ENCODE measurements at regions not wholly inside any gene's neighbourhood (a gene's known extent, or its start where the extent isn't known, plus 50 kb on each side); places are given as distances from the start of the nearest gene placed in this dataset.

DNA sequence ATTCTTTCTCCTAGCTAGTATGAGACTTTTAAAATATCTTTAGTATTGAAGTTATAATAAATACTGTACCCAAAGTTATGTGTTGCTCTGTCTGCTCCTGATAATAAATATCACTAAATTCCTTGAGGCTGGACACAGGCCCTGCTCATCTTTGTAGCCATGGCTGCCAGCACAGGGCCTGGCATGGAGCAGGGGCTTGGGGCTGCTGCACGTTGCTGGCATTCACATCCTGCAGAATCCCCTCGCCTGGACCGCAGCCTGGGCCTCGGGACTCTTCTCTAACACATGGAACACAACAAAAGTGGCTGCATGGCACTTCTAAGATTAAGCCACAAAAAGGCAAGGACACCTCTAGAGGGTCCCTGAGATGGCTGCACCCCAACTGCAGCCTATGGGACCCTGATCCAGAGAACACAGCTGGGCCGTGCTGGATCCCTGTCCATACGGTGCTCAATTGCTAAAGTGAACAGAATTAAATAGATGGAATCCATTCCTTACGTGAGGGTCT, 477.5 kb upstream of the MYT1L start:
- H3K36me3 Mint-ChIP-seq, result no peaks in the 10 kb centered on the region
- H3K27ac Mint-ChIP-seq, result no peak overlapping the region

DNA sequence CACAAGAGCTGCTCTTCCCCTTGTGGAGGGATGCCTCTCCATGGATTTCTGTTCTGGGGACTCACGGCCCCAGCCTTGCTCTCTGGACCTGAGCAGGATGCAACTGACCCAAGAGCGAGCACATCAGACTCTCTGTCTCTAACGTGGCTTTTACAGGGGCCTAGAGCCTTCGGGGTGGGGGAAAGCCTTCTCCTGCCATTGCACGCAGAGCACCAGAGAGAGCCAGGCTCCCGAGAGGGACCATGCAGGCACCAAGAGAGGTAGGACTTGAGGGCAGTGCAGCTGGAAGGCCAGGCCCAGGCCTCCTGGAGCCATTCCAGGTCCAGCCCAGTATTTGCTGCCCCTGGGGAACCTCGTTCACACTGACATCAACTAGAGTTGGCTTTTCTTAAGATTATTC, 475.6 kb upstream of the MYT1L start:
- Mint-ChIP-seq H3K27me3 (ENCODE audit: low read depth) (peaks cover 4% of the 10 kb centered on the region), H3K4me1 (no peaks in the 10 kb centered on the region), H3K27ac (no peak overlapping the region), H3K9me3 (peaks cover 38% of the 10 kb centered on the region), H3K36me3 (no peaks in the 10 kb centered on the region), H3K4me3 (no peak overlapping the region)
- no peak for DNase-seq (ENCODE audit: low spot score in 2 of 2, unreplicated experiment in 2 of 2)
- TF ChIP-seq, protein P1, sequence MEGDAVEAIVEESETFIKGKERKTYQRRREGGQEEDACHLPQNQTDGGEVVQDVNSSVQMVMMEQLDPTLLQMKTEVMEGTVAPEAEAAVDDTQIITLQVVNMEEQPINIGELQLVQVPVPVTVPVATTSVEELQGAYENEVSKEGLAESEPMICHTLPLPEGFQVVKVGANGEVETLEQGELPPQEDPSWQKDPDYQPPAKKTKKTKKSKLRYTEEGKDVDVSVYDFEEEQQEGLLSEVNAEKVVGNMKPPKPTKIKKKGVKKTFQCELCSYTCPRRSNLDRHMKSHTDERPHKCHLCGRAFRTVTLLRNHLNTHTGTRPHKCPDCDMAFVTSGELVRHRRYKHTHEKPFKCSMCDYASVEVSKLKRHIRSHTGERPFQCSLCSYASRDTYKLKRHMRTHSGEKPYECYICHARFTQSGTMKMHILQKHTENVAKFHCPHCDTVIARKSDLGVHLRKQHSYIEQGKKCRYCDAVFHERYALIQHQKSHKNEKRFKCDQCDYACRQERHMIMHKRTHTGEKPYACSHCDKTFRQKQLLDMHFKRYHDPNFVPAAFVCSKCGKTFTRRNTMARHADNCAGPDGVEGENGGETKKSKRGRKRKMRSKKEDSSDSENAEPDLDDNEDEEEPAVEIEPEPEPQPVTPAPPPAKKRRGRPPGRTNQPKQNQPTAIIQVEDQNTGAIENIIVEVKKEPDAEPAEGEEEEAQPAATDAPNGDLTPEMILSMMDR (IDR thresholded peaks at IDR 0.05; ENCODE audit: unreplicated experiment), result no peak

More for the DNA sequence above, 477.5 kb upstream of the MYT1L start:
- H3K9me3 Mint-ChIP-seq, result peaks cover 34% of the 10 kb centered on the region
- H3K4me3 Mint-ChIP-seq, result no peak overlapping the region
- no peak for DNase-seq (ENCODE audit: low spot score in 2 of 2, unreplicated experiment in 2 of 2)
- no peaks in the 10 kb centered on the region for H3K4me1 Mint-ChIP-seq
- TF ChIP-seq, protein P1 (IDR thresholded peaks at IDR 0.05; ENCODE audit: unreplicated experiment), result no peak
- H3K27me3 Mint-ChIP-seq (ENCODE audit: low read depth), result peaks cover 4% of the 10 kb centered on the region

DNA sequence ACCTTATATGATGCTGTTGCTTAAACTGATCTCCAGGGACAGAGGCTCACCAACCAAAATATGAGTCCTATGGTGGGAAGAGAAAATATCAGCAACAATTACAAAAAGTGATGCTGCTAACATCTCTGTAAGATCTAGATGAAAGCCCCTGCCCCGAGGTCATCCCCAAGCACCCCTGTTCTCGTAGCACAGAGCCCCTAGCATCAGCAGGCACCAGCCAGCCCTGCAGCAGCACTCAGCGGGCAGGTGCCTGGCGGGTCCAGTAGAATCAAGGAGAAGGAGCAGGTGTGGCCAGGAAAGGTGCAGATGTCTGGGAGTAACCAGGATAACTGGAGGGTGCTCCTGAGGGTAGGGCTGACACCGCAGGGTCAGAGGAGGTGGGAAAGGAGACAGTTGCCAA, 474.2 kb upstream of the MYT1L start:
- no peak overlapping the region for H3K4me3 Mint-ChIP-seq
- H3K4me1 Mint-ChIP-seq, result no peaks in the 10 kb centered on the region
- DNase-seq (ENCODE audit: low spot score in 2 of 2, unreplicated experiment in 2 of 2), result no peak
- peaks cover 40% of the 10 kb centered on the region for H3K9me3 Mint-ChIP-seq
- TF ChIP-seq, protein P1 (IDR thresholded peaks at IDR 0.05; ENCODE audit: unreplicated experiment), result no peak
- H3K27me3 Mint-ChIP-seq (ENCODE audit: low read depth), result peaks cover 4% of the 10 kb centered on the region
- no peak overlapping the region for H3K27ac Mint-ChIP-seq
- no peaks in the 10 kb centered on the region for H3K36me3 Mint-ChIP-seq

DNA sequence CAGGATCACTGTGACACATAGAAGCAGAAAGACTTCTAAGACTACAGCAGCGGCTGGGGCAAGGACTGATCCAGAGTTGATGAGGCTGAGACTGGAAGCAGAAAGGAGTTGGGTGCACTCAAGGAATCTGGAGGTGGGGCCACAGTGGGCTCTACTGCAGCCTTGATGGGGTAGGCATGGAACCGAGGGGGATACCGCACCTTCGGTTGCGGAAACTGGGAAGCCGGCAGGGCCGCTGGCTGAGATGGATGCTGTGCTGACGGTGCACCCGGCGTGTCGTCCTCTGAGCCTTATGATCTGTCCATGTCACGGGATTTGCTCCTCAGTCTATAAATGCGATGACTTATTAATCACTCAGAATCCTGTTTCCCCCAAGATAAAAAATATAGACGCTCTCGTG, 473.5 kb upstream of the MYT1L start:
- Mint-ChIP-seq H3K27me3 (ENCODE audit: low read depth) (peaks cover 2% of the 10 kb centered on the region), H3K4me3 (no peak overlapping the region), H3K36me3 (no peaks in the 10 kb centered on the region), H3K4me1 (no peaks in the 10 kb centered on the region), H3K9me3 (peaks cover 35% of the 10 kb centered on the region), H3K27ac (no peak overlapping the region)
- TF ChIP-seq, protein P1 (IDR thresholded peaks at IDR 0.05; ENCODE audit: unreplicated experiment), result no peak
- DNase-seq (ENCODE audit: low spot score in 2 of 2, unreplicated experiment in 2 of 2), result no peak

DNA sequence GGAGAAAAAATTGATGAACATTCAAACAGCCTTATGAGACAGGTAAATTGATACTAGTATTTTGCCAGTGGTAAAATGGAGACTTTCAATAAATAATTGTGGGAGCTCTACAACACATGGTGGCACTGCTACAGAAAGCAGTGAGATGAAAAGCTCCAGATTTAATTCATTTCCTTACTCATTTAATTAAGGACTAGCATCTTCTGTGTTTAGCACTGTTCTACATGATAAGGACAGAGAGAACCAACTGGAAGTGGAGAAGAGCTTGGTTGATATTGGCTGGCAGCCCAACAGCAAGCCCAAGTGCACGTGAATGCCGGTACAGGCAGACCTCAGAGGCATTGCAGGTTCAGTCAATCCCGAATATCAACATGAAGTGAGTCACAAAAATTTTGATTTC, 470.4 kb upstream of the MYT1L start:
- Mint-ChIP-seq H3K36me3 (no peaks in the 10 kb centered on the region), H3K27me3 (ENCODE audit: low read depth) (peaks cover 22% of the 10 kb centered on the region), H3K9me3 (peaks cover 35% of the 10 kb centered on the region), H3K27ac (no peak overlapping the region), H3K4me1 (no peaks in the 10 kb centered on the region), H3K4me3 (no peak overlapping the region)
- DNase-seq (ENCODE audit: low spot score in 2 of 2, unreplicated experiment in 2 of 2), result no peak
- TF ChIP-seq, protein P1 (IDR thresholded peaks at IDR 0.05; ENCODE audit: unreplicated experiment), result no peak

DNA sequence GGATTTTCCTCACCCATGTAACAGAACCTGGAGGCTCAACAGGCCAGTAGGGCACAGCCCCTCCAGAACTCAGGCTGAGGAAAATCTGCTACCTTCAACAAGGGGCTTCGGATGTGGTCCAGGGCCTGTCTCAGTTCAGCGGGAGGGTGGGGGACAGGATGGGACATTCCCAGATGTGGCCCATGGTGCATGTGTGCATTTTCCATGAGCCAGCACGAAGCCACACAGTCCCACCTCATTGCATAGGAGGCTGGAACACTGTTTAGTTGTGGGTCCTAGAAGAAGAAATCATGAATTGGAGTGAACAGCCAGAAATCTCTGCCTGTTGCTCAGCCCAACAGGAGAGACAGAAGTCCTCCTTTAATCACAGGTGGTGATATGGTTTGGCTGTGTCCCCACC, 469.6 kb upstream of the MYT1L start:
- H3K4me1 Mint-ChIP-seq, result no peaks in the 10 kb centered on the region
- peaks cover 22% of the 10 kb centered on the region for H3K27me3 Mint-ChIP-seq (ENCODE audit: low read depth)
- no peak overlapping the region for H3K27ac Mint-ChIP-seq
- TF ChIP-seq, protein P1 (IDR thresholded peaks at IDR 0.05; ENCODE audit: unreplicated experiment), result no peak
- no peaks in the 10 kb centered on the region for H3K36me3 Mint-ChIP-seq
- no peak overlapping the region for H3K4me3 Mint-ChIP-seq
- DNase-seq (ENCODE audit: low spot score in 2 of 2, unreplicated experiment in 2 of 2), result no peak
- peaks cover 35% of the 10 kb centered on the region for H3K9me3 Mint-ChIP-seq

Measured in mesothelial cell of epicardium (in vitro differentiated cells).